Astrocyte of the cerebellum (primary cell): ENCODE measurements at regions not wholly inside any gene's neighbourhood (a gene's known extent, or its start where the extent isn't known, plus 50 kb on each side); places are given as distances from the start of the nearest gene placed in this dataset.

Experiments used
- DNase-seq: peaks from one replicate; pipeline ENCODE4 v3.0.0-alpha.2; 2011; ENCODE audit warnings: low read depth
- H3K4me3 ChIP-seq: 2 replicates; pipeline ENCODE4 v1.5.1; 2011; ENCODE audit warnings: mild to moderate bottlenecking, low read depth, low read length, moderate library complexity
- CTCF ChIP-seq: IDR thresholded peaks from 2 replicates; pipeline ENCODE4 v1.5.1; 2012; ENCODE audit warnings: low read length, low read depth, moderate library complexity, mild to moderate bottlenecking; ENCODE audit errors: missing control alignments
- in situ Hi-C: cut with HindIII; loops from 2 replicates; pipeline ENCODE4 v1.10.0; 2017; ENCODE audit warnings: low sequenced_read_pairs

GRCh38 chr2:58928973-58929372 is 687.8 kb upstream of the FANCL start:
- DNase-seq = no peak
- TF ChIP-seq CTCF = no peak
- no peak overlapping the region for H3K4me3 ChIP-seq
- in situ Hi-C loops = no loop called here

DNA sequence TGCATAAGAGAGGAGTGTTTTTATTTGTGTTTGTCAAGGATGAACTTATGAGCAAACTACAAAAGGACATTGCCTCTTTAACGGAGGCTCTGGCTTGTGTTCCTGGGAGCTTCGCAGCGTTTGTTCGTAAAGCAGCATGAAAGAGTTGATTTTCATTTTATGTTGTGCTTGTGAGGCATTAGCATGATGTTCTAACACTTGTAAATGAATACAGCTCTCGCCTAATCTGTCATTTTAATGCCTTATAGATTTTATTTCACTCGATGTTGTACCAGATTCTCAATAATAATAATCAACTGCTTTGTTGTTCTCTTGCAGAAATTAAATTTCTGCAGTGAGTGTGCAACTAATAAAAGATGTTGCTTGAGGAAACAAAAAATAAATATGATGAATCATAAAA is 687.3 kb upstream of the FANCL start:
- TF ChIP-seq CTCF = no peak
- in situ Hi-C loops = no loop called here
- DNase-seq = no peak
- no peak overlapping the region for H3K4me3 ChIP-seq

GRCh38 chr2:58926112-58926511 is 685.0 kb upstream of the FANCL start:
- in situ Hi-C loops = no loop called here
- DNase-seq = no peak
- TF ChIP-seq CTCF = no peak
- H3K4me3 ChIP-seq = no peak overlapping the region

DNA sequence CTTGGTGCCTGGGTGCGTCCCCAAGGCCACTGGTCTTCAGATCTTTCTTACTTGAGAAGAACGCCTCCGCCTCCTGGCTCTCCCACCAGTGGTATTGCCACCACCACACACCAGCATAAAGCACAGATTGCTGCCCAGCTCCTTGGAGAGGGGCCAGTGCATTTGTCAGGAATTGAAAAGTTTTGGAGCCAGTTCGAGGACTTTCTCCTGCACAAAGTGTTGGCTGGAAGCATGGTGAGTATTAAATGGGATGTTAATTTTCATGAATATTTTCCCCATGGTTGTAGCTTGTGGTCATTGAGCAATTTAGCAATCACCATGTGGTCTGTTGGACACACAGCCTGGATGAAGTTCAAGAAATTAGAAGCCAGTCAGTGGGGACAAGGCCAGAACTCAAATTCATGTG is 684.6 kb upstream of the FANCL start:
- peak; percentile 96 for DNase-seq
- TF ChIP-seq CTCF = no peak
- H3K4me3 ChIP-seq = no peak overlapping the region
- in situ Hi-C loops = no loop called here

- in situ Hi-C loops = loop anchor here (5.0 kb wide), 1 partner anchor 92 kb away; no protein-coding TSS in a partner anchor
Measured at GRCh38 chr2:58923869-58924268, 682.7 kb upstream of the FANCL start.

GRCh38 chr2:58922245-58922644 is 681.1 kb upstream of the FANCL start:
- in situ Hi-C loops = loop anchor here (5.0 kb wide), 1 partner anchor 90 kb away; no protein-coding TSS in a partner anchor
- no peak for DNase-seq
- TF ChIP-seq CTCF = no peak
- no peak overlapping the region for H3K4me3 ChIP-seq

More at GRCh38 chr2:58923869-58924268, 682.7 kb upstream of the FANCL start:
- H3K4me3 ChIP-seq = no peak overlapping the region
- peak; percentile 94 for DNase-seq
- no peak for TF ChIP-seq CTCF

DNA sequence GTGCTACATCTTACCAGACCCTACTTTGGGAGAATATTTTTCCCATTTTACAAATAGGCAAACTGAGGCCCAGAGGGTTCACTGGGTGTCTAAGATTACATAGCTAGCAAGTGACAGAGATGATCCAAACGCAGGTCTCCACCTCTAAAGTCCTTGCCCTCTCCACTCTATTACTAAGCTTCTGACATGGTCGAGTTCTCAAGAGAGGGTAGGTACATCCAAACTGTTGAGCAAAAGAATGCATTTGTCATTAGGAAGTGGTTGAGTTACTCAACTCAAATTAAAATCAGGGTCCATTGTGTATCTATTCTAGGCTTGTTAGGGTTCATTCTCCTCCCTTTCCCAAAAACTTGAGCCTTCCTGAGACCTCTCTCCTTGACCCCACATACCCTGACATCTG is 680.6 kb upstream of the FANCL start:
- no peak overlapping the region for H3K4me3 ChIP-seq
- in situ Hi-C loops = loop anchor here (5.0 kb wide), 1 partner anchor 89 kb away; no protein-coding TSS in a partner anchor
- TF ChIP-seq CTCF = no peak
- DNase-seq = no peak
